ENCODE measurements at regions not wholly inside any gene's neighbourhood (a gene's known extent, or its start where the extent isn't known, plus 50 kb on each side); places are given as distances from the start of the nearest gene placed in this dataset.

GRCh38 chr11:87555101-87555500 lies 517.4 kb downstream of the TMEM135 start:
- H3K9me3 Mint-ChIP-seq, result peaks cover 19% of the 10 kb centered on the region
- no peak overlapping the region for H3K4me3 Mint-ChIP-seq
- TF ChIP-seq, protein P1, sequence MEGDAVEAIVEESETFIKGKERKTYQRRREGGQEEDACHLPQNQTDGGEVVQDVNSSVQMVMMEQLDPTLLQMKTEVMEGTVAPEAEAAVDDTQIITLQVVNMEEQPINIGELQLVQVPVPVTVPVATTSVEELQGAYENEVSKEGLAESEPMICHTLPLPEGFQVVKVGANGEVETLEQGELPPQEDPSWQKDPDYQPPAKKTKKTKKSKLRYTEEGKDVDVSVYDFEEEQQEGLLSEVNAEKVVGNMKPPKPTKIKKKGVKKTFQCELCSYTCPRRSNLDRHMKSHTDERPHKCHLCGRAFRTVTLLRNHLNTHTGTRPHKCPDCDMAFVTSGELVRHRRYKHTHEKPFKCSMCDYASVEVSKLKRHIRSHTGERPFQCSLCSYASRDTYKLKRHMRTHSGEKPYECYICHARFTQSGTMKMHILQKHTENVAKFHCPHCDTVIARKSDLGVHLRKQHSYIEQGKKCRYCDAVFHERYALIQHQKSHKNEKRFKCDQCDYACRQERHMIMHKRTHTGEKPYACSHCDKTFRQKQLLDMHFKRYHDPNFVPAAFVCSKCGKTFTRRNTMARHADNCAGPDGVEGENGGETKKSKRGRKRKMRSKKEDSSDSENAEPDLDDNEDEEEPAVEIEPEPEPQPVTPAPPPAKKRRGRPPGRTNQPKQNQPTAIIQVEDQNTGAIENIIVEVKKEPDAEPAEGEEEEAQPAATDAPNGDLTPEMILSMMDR (conservative IDR thresholded peaks at IDR 0.05), result no peak
- no peak overlapping the region for H3K27ac Mint-ChIP-seq (ENCODE audit: unreplicated experiment)
- no peak for DNase-seq (ENCODE audit: low read depth, low spot score)
- peaks cover 8% of the 10 kb centered on the region for H3K36me3 Mint-ChIP-seq (ENCODE audit: low read depth)
- H3K4me1 Mint-ChIP-seq, result peaks cover 5% of the 10 kb centered on the region
- H3K27me3 Mint-ChIP-seq (ENCODE audit: low read depth), result no peaks in the 10 kb centered on the region

DNA sequence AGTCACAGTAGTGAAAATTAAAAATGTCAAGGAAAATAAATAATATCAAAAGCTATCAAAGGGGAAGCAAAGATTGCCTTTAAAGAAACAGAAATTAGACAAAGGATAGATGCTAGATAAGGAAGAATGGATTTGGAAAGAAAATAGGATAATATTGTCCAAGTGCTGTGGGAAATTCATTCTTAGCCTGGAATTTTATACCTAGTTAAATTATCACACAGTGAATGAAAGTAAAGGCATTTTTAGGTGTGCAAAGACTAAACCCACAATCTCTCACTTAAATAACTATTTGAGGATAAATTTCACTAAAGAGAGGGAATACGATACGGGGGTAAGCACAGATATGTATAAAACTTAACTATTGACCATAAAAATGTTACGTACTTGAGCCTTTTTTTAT lies 511.1 kb downstream of the TMEM135 start:
- H3K4me3 Mint-ChIP-seq, result no peak overlapping the region
- H3K9me3 Mint-ChIP-seq, result peaks cover 31% of the 10 kb centered on the region
- H3K27me3 Mint-ChIP-seq (ENCODE audit: low read depth), result no peaks in the 10 kb centered on the region
- peaks cover 8% of the 10 kb centered on the region for H3K4me1 Mint-ChIP-seq
- DNase-seq (ENCODE audit: low read depth, low spot score), result no peak
- peaks cover 18% of the 10 kb centered on the region for H3K36me3 Mint-ChIP-seq (ENCODE audit: low read depth)
- no peak overlapping the region for H3K27ac Mint-ChIP-seq (ENCODE audit: unreplicated experiment)
- TF ChIP-seq, protein P1 (conservative IDR thresholded peaks at IDR 0.05), result no peak

DNA sequence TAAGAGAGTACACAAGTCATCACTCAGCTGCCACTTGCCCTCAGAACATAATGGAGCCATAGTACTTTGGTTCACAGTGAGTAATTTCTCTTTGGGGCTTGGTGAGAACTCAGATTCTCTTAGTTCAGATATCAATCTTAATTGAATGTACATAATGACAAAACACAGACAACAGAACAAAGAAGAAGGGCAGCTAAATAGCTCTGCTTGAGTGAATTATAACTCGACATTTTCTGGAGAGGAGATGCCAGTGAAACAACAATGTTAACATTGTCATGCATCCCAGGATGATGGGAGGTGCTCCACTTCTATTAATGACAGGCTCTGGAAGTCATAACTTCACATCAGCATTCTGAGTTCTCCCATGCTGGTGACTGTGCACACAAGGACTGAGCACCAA lies 508.1 kb downstream of the TMEM135 start:
- Mint-ChIP-seq H3K27ac (ENCODE audit: unreplicated experiment) (no peak overlapping the region), H3K4me3 (no peak overlapping the region), H3K4me1 (peaks cover 8% of the 10 kb centered on the region), H3K9me3 (peaks cover 37% of the 10 kb centered on the region), H3K27me3 (ENCODE audit: low read depth) (no peaks in the 10 kb centered on the region), H3K36me3 (ENCODE audit: low read depth) (peaks cover 29% of the 10 kb centered on the region)
- TF ChIP-seq, protein P1 (conservative IDR thresholded peaks at IDR 0.05), result no peak
- DNase-seq (ENCODE audit: low read depth, low spot score), result no peak

GRCh38 chr11:87539596-87539995 lies 501.9 kb downstream of the TMEM135 start:
- Mint-ChIP-seq H3K36me3 (ENCODE audit: low read depth) (peaks cover 17% of the 10 kb centered on the region), H3K4me3 (no peak overlapping the region), H3K9me3 (peaks cover 15% of the 10 kb centered on the region), H3K27ac (ENCODE audit: unreplicated experiment) (no peak overlapping the region), H3K27me3 (ENCODE audit: low read depth) (no peaks in the 10 kb centered on the region), H3K4me1 (no peaks in the 10 kb centered on the region)
- DNase-seq (ENCODE audit: low read depth, low spot score), result no peak
- TF ChIP-seq, protein P1 (conservative IDR thresholded peaks at IDR 0.05), result no peak

- H3K4me1 Mint-ChIP-seq, result no peaks in the 10 kb centered on the region
- TF ChIP-seq, protein P1 (conservative IDR thresholded peaks at IDR 0.05), result no peak
- peaks cover 2% of the 10 kb centered on the region for H3K9me3 Mint-ChIP-seq
- no peaks in the 10 kb centered on the region for H3K27me3 Mint-ChIP-seq (ENCODE audit: low read depth)
- no peak for DNase-seq (ENCODE audit: low read depth, low spot score)
- H3K4me3 Mint-ChIP-seq, result no peak overlapping the region
- H3K27ac Mint-ChIP-seq (ENCODE audit: unreplicated experiment), result no peak overlapping the region
- peaks cover 1% of the 10 kb centered on the region for H3K36me3 Mint-ChIP-seq (ENCODE audit: low read depth)
These were observed 498.8 kb downstream of the TMEM135 start for GRCh38 chr11:87536565-87536964.

DNA sequence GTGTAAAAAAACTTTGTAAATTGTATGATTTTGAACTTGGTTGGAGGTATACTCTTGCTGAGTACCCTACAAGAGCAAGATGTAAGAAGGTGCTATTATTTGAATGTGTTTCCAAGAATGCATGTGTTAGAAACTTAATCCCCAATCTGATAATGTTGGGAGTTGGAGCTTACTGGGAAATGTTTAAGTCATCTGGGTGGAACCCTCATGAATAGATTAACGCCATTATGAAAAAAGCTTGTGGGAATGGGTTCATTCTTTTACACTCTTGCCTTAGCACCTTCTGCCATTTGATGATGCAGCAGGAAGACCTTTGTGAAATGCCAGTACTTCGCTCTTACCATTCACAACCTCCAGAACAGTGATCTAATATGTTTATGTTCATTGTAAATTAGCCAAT lies 498.3 kb downstream of the TMEM135 start:
- TF ChIP-seq, protein P1 (conservative IDR thresholded peaks at IDR 0.05), result no peak

More for the DNA sequence above, 498.3 kb downstream of the TMEM135 start:
- H3K27ac Mint-ChIP-seq (ENCODE audit: unreplicated experiment), result no peak overlapping the region
- H3K9me3 Mint-ChIP-seq, result no peaks in the 10 kb centered on the region
- H3K4me3 Mint-ChIP-seq, result no peak overlapping the region
- DNase-seq (ENCODE audit: low read depth, low spot score), result no peak
- H3K27me3 Mint-ChIP-seq (ENCODE audit: low read depth), result no peaks in the 10 kb centered on the region
- H3K4me1 Mint-ChIP-seq, result no peaks in the 10 kb centered on the region
- no peaks in the 10 kb centered on the region for H3K36me3 Mint-ChIP-seq (ENCODE audit: low read depth)
